Activated B cell treated with CpG ODN at 0.5 μM for 24 hours (primary cell): ENCODE measurements at regions not wholly inside any gene's neighbourhood (a gene's known extent, or its start where the extent isn't known, plus 50 kb on each side); places are given as distances from the start of the nearest gene placed in this dataset.

Experiments
- ATAC-seq: fragments of 200-7000 bp; cut with Tn5 transposase; one replicate; pipeline ENCODE4 v1.10.0; 2021; ENCODE audit warnings: low read depth, mild to moderate bottlenecking, moderate library complexity
- CTCF ChIA-PET: fragments of 350-600 bp; sonication (Branson Sonifier 250); formaldehyde crosslinking; loops from one replicate; lab custom pipeline; 2021; ENCODE audit warnings: antibody characterized with exemption; lab: Charles Lee
- POLR2A ChIA-PET: fragments of 350-600 bp; sonication (Branson Sonifier 250); formaldehyde crosslinking; loops from one replicate; lab custom pipeline; 2021; ENCODE audit warnings: antibody characterized with exemption; lab: Charles Lee
- DNase-seq: peaks from one replicate; pipeline ENCODE4 v3.0.0; 2022
- H3K27ac Mint-ChIP-seq: one replicate; pipeline ENCODE4 v1.8.0; 2020; ENCODE audit warnings: mixed read lengths
- H3K27me3 Mint-ChIP-seq: one replicate; pipeline ENCODE4 v1.8.0; 2021; ENCODE audit warnings: mixed read lengths
- H3K36me3 Mint-ChIP-seq: one replicate; pipeline ENCODE4 v1.8.0; 2021; ENCODE audit warnings: low read depth, mixed read lengths
- H3K4me1 Mint-ChIP-seq: one replicate; pipeline ENCODE4 v1.8.0; 2021; ENCODE audit warnings: mixed read lengths
- H3K4me3 Mint-ChIP-seq: one replicate; pipeline ENCODE4 v1.8.0; 2020; ENCODE audit warnings: mild to moderate bottlenecking, mixed read lengths
- H3K9me3 Mint-ChIP-seq: one replicate; pipeline ENCODE4 v1.8.0; 2020; ENCODE audit warnings: mixed read lengths
- intact Hi-C: fragments of 100-400 bp; cut with micrococcal nuclease; formaldehyde crosslinking; loops from one replicate; pipeline ENCODE4 v1.15.1; 2024
- TF ChIP-seq, protein P1 (sequence below): fragments of 200-600 bp; IDR thresholded peaks from one replicate; pipeline ENCODE4 v1.8.0; 2022; ENCODE audit warnings: antibody characterized with exemption, mild to moderate bottlenecking

GRCh38 chr1:30186586-30186985 lies 536.8 kb downstream of the MATN1 start:
- Mint-ChIP-seq H3K36me3 (no peaks in the 10 kb centered on the region), H3K4me3 (no peak overlapping the region), H3K4me1 (no peaks in the 10 kb centered on the region), H3K9me3 (no peaks in the 10 kb centered on the region), H3K27me3 (no peaks in the 10 kb centered on the region), H3K27ac (no peak overlapping the region)
- intact Hi-C loops, result no loop called here
- CTCF ChIA-PET, result no interaction called here
- DNase-seq (no peak), ATAC-seq (no peak)
- POLR2A ChIA-PET, result no interaction called here
- TF ChIP-seq, protein P1, sequence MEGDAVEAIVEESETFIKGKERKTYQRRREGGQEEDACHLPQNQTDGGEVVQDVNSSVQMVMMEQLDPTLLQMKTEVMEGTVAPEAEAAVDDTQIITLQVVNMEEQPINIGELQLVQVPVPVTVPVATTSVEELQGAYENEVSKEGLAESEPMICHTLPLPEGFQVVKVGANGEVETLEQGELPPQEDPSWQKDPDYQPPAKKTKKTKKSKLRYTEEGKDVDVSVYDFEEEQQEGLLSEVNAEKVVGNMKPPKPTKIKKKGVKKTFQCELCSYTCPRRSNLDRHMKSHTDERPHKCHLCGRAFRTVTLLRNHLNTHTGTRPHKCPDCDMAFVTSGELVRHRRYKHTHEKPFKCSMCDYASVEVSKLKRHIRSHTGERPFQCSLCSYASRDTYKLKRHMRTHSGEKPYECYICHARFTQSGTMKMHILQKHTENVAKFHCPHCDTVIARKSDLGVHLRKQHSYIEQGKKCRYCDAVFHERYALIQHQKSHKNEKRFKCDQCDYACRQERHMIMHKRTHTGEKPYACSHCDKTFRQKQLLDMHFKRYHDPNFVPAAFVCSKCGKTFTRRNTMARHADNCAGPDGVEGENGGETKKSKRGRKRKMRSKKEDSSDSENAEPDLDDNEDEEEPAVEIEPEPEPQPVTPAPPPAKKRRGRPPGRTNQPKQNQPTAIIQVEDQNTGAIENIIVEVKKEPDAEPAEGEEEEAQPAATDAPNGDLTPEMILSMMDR, result no peak

- Mint-ChIP-seq H3K27me3 (no peaks in the 10 kb centered on the region), H3K9me3 (no peaks in the 10 kb centered on the region), H3K4me3 (no peak overlapping the region), H3K36me3 (no peaks in the 10 kb centered on the region), H3K27ac (no peak overlapping the region), H3K4me1 (no peaks in the 10 kb centered on the region)
- ATAC-seq (no peak), DNase-seq (no peak)
- TF ChIP-seq, protein P1, result no peak
- ChIA-PET CTCF (no interaction called here), POLR2A (no interaction called here)
- intact Hi-C loops, result no loop called here
Observed at GRCh38 chr1:30185809-30186208, 537.6 kb downstream of the MATN1 start.

- TF ChIP-seq, protein P1, result no peak
- peaks cover 2% of the 10 kb centered on the region for H3K27me3 Mint-ChIP-seq
- H3K9me3 Mint-ChIP-seq, result no peaks in the 10 kb centered on the region
- no peaks in the 10 kb centered on the region for H3K36me3 Mint-ChIP-seq
- intact Hi-C loops, result no loop called here
- ChIA-PET POLR2A (no interaction called here), CTCF (no interaction called here)
- DNase-seq (no peak), ATAC-seq (no peak)
- H3K27ac Mint-ChIP-seq, result no peak overlapping the region
- H3K4me3 Mint-ChIP-seq, result no peak overlapping the region
- H3K4me1 Mint-ChIP-seq, result no peaks in the 10 kb centered on the region
Observed at GRCh38 chr1:30185313-30185712, 538.1 kb downstream of the MATN1 start.

DNA sequence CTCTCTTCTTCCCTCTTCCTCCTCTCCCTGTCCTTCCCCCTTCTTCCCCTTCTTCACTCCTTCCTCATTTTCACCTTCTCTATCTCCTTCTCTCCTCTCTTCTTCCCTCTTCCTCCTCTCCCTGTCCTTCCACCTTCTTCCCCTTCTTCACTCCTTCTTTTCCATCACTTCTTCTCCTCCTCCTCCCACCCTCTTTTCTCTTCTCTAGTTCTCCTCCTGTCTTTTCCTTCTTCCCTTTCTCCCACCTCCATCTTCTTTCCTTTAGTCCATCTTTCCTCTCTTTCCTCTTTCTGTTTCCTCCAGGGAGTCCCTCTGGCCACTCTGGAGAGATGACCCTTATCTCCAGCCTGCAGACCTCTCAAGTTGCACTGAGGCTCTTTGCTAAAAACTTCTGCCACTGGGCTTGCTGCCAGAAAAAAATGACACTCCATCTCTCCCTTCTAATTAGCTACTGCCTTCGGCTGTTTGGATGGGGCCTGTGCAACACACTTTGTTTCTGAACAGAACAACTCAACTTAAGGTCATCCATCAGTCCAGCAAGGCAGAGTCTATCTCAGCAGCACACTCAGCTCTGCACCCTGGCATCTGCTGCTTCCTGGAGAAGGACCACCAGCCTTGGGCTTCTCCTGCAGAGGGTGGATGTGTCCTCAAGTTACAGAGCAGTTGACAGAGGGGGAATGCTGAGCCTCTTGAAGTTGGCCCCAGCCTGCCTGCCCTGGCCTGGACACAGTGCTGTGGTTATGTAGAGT lies 538.8 kb downstream of the MATN1 start:
- ChIA-PET POLR2A (no interaction called here), CTCF (no interaction called here)
- ATAC-seq, result no peak
- no peak overlapping the region for H3K27ac Mint-ChIP-seq
- H3K36me3 Mint-ChIP-seq, result no peaks in the 10 kb centered on the region
- no peak for DNase-seq
- H3K4me3 Mint-ChIP-seq, result no peak overlapping the region
- peaks cover 3% of the 10 kb centered on the region for H3K27me3 Mint-ChIP-seq
- no peaks in the 10 kb centered on the region for H3K9me3 Mint-ChIP-seq
- intact Hi-C loops, result no loop called here
- TF ChIP-seq, protein P1, result no peak
- H3K4me1 Mint-ChIP-seq, result no peaks in the 10 kb centered on the region

DNA sequence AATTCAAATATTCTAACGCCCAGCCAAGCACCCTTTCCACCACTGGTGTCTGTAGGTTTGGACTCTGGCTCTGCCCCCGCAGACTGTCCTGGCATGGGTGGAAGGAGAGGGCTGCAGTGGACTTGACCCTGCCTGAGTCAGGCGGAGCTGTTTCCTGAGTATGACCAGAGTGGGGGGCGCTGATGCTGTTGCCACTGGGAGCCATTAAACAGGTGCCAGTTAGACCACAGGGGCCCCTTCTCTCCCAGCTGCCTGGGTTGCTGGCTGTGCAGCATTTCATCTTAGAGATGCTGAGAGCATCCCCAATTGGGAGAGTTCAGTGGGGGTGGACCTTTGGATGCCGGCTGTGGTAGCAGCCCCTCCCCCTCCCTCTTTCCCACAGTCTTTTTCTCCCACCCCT lies 539.5 kb downstream of the MATN1 start:
- ChIA-PET POLR2A (no interaction called here), CTCF (no interaction called here)
- H3K36me3 Mint-ChIP-seq, result no peaks in the 10 kb centered on the region
- no peaks in the 10 kb centered on the region for H3K4me1 Mint-ChIP-seq
- H3K4me3 Mint-ChIP-seq, result no peak overlapping the region
- ATAC-seq (no peak), DNase-seq (no peak)
- peaks cover 2% of the 10 kb centered on the region for H3K9me3 Mint-ChIP-seq
- H3K27me3 Mint-ChIP-seq, result peaks cover 3% of the 10 kb centered on the region
- no peak overlapping the region for H3K27ac Mint-ChIP-seq
- intact Hi-C loops, result no loop called here
- TF ChIP-seq, protein P1, result no peak
